NCI-H1436 treated with DMSO at 0.1 percent for 48 hours (cell line): ENCODE measurements at regions not wholly inside any gene's neighbourhood (a gene's known extent, or its start where the extent isn't known, plus 50 kb on each side); places are given as distances from the start of the nearest gene placed in this dataset.
"Not testable (repeated sequence)": the region's sequence is repeated elsewhere in the genome, so short reads cannot be mapped to it uniquely, and the experiment has no call there.

Source experiments
- DNase-seq: peaks from one replicate; lab custom pipeline; 2025; lab: John Stamatoyannopoulos, UW

- no peak for DNase-seq
These were observed 691.1 kb upstream of the SPRY2 start for GRCh38 chr13:81031996-81032395.

- no peak for DNase-seq
These were observed 684.2 kb upstream of the SPRY2 start for GRCh38 chr13:81025091-81025490.

- no peak for DNase-seq
These were observed 680.4 kb upstream of the SPRY2 start for GRCh38 chr13:81021284-81021840.

DNA sequence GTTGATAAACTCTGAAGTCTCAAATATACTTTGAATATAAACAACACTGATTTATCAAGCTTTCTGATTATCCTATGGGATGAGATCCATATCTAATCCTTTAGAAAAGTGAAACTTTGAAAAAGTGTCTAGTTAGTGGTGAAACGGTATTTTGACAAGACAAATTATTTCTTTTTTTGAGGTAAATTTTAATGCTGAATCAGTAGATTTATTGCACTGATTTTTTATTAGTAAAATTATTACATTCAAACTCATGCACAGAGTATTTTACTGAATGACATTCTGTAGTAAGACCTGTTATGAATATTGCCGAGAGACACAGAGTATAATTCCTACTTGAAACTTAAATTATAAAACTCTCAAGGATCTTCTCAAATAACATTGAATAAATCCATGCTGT, 679.1 kb upstream of the SPRY2 start:
- no peak for DNase-seq

DNA sequence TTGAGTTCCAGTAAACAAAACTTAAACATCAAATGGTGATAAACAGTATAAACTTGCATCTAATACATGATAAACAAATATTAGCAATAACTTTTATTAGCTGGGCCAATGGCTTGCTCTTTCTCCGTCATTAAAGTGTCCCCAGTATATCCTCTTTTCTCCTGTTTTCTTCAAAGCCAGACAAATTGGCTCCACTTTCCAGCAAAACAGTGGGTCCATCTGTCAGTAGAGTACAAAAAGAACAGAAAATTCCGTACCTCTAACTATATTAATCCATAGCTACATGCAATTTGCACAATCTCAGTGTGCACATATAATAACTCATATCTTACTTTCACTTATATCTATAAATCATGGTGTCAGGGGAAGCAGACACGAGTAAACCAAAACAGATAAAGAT, 678.0 kb upstream of the SPRY2 start:
- no peak for DNase-seq

DNA sequence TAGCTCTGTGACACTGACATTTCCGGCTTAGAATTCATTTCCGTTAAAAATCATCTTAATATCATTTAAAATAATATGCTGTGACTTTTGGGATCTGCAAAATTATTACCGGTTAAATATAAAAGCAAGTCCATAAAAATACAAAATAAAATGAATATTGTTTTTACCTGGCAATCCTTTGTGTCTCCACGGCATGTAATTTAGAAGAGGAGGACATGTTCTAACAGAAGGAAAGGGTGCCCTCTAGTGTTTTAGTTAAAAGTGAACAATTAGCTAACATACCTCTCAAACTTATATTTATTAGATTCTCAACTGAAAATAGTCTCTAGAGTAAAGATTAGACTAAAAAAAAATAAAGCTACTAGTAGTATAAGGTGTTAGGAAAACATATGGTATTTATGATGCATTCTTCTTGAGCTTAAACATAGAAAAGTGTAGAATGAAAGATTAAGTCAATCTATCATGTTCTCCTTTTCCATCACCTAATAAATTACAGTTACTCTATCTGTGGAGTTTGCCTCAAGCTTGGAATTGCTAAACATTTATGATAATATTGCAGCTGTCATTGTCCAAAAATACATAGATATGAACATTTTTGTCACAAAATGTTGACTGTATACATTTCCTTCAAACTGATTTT, 676.7 kb upstream of the SPRY2 start:
- peak; percentile 13 for DNase-seq

- no peak for DNase-seq
These were observed 671.1 kb upstream of the SPRY2 start for GRCh38 chr13:81012031-81012430.

- DNase-seq = no peak
These were observed 661.0 kb upstream of the SPRY2 start for GRCh38 chr13:81001828-81002385.

DNA sequence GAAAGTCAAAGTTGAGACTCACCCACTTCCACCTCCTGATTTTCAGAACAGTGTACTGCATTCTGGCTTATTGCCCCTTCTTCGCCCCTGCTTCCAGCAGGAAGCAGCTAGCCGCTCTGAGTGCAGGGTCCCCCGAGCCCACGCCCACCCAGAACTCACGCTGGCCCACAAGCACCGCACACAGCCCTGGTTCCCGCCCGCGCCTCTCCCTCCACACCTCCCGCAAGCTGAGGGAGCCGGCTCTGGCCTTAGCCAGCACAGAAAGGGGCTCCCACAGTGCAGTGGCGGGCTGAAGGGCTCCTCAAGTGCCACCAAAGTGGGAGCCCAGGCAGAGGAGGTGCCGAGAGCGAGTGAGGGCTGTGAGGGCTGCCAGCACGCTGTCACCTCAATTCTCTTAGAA, 657.7 kb upstream of the SPRY2 start:
- DNase-seq = not testable (repeated sequence)

GRCh38 chr13:80989747-80990146, 648.8 kb upstream of the SPRY2 start:
- DNase-seq = no peak

DNA sequence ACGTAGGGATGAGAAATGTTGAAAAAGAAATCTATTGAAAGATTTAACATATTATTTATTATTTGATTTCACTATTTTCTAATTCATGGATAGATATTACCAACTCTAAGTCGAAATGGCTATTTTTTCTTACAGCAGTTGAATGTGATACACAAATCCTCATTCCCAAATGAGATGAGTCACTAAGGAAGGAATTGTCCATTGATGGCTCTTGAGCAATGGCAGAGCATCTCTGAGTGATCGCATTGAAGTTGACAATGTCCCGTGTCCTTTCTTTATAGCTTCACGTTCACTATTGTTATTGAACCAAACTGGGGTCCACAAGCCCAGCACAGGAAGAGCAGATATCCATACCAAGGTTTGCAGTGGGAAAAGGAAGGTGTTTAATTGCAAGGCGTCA, 648.3 kb upstream of the SPRY2 start:
- no peak for DNase-seq

DNA sequence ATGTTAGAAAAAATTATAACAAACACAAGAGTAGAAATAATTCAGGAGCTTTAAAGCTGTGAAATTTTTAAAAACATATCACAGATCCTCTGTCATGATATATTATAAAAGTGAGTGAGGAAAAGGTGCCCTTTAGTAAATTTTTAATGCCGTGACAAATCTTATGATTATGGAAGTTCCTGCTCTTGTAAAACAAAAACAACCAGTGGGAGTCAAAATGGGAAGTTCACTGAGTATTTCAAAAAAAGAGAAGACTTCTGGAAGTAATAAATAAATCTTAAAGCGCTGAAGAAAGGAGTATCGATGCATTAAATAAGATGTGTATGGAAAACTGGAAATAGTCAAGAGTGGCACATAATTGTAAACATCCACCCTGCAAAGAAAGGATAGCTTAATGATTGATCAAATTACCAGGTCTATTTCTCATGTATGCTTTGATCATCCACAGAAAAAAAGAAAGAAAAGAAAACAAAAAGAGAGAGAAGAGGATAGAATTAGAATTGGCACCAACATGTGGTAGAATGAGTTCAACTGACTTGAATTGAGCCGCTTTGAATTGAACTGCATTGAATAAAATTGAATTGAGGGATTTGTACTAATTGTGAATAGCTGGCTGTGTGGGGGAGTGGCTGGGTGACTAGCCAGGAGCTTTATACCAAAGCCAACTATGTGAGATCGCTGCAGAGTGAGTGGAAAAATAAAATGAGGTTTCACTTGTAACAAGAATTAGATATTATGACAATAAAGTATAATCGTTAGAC, 647.6 kb upstream of the SPRY2 start:
- no peak for DNase-seq

- DNase-seq = peak; percentile 8
These were observed 638.2 kb upstream of the SPRY2 start for GRCh38 chr13:80979035-80979641.

DNA sequence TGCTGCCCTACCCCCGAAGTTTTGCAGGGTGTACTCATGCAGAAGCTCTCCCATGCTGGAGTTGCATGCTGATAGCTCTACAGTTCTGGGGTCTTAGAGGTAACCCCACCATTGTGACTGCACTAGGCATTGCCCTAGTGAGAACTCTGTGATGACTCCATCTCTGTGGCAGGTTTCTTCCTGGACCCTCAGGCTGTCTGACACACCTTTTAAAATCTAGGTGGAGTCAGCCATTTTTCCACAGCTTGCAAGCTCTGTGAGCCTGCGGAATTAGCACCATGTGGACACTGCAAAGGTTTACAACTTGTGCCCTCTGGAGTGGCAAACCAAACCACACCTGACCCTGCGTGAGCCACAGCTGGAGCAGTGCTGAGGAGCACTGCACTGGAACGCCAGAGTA, 636.2 kb upstream of the SPRY2 start:
- no peak for DNase-seq

GRCh38 chr13:80975903-80976302, 635.0 kb upstream of the SPRY2 start:
- DNase-seq = no peak

- DNase-seq = no peak
These were observed 632.8 kb upstream of the SPRY2 start for GRCh38 chr13:80973721-80974120.

DNA sequence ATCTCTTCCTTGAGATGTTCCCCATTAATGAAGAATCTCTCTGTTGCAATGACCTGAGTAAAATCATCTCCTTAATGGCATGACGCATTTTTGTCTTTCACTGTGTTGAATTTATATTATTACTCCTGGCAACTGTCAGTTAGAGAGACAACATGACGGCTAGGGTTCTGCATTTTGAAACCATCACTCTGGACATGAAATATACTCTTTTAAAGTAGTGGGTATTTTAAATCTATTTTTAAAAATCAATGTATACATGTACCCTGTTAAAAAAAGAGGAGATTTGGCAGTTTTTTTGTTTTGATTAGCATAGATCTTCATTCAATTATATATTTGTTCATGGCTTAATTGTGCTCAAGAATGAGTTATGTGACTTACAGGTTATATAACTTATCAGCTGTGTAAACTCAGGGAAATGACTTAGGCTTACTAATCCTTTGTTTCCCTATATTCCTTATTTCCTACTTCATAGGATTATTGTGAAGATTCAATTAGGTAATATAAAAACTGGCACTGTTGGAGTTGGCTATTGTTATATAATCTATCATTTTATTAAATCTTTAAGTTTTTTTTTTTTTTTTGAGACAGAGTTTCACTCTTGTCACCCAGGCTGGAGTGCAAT, 632.0 kb upstream of the SPRY2 start:
- DNase-seq = no peak

DNA sequence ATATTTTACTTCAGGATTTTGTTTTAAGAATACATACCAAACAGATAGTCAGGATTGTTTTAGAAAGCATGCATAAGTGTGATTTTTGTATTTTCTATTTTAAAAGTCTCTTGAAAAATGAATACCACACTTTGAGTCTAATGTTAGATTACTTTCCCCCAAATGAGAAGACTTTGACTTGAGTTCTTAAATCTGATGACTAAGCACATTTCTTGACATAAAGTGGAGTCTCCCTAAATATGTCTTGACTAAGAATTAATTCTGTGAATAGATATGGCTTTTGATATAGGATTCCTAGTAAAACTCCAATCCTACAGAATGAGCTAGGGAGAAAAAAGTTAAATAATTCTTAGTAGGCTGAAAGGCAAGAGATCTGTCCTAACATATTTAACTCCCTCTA, 624.2 kb upstream of the SPRY2 start:
- no peak for DNase-seq

GRCh38 chr13:80962855-80963254, 621.9 kb upstream of the SPRY2 start:
- peak; percentile 43 for DNase-seq

- no peak for DNase-seq
These were observed 621.2 kb upstream of the SPRY2 start for GRCh38 chr13:80962173-80962572.

GRCh38 chr13:80957019-80957655, 616.2 kb upstream of the SPRY2 start:
- DNase-seq = peak; percentile 11

- DNase-seq = no peak
These were observed 614.6 kb upstream of the SPRY2 start for GRCh38 chr13:80955501-80955900.
